NB4 (cell line): ENCODE measurements at regions not wholly inside any gene's neighbourhood (a gene's known extent, or its start where the extent isn't known, plus 50 kb on each side); places are given as distances from the start of the nearest gene placed in this dataset.

ENCODE experiments used
- MYC ChIP-seq: IDR thresholded peaks from 2 replicates; pipeline ENCODE4 v1.6.1; 2011; ENCODE audit warnings: low read depth, low read length
- POLR2A ChIP-seq: IDR thresholded peaks from 2 replicates; pipeline ENCODE4 v1.6.1; 2011; ENCODE audit warnings: mild to moderate bottlenecking; ENCODE audit not compliant: insufficient read length; ENCODE audit errors: extremely low read depth
- TF ChIP-seq, protein P1 (sequence below): IDR thresholded peaks from one replicate; pipeline ENCODE4 v1.5.1; 2012; ENCODE audit warnings: low read depth, low read length

DNA sequence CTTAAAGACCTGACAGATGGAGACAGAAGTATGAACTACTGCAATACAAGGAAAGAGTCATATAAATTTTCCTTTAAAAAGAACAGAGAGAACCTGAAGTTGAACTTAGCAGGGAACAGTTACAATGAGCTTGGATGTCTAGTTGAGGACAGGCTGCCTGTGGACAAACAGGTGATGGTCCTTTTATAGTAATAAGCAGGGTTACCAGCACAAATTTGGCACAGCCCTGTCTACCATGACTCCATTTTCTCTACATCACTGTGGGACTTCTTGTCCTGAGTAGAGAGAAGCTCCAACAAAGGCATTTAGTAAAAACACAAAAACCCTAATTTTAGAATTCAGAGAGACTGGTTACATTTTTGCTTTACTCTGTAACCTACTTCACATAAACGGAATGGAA lies 448.1 kb downstream of the PLCL1 start:
- TF ChIP-seq POLR2A (no peak), MYC (no peak)
- TF ChIP-seq, protein P1, sequence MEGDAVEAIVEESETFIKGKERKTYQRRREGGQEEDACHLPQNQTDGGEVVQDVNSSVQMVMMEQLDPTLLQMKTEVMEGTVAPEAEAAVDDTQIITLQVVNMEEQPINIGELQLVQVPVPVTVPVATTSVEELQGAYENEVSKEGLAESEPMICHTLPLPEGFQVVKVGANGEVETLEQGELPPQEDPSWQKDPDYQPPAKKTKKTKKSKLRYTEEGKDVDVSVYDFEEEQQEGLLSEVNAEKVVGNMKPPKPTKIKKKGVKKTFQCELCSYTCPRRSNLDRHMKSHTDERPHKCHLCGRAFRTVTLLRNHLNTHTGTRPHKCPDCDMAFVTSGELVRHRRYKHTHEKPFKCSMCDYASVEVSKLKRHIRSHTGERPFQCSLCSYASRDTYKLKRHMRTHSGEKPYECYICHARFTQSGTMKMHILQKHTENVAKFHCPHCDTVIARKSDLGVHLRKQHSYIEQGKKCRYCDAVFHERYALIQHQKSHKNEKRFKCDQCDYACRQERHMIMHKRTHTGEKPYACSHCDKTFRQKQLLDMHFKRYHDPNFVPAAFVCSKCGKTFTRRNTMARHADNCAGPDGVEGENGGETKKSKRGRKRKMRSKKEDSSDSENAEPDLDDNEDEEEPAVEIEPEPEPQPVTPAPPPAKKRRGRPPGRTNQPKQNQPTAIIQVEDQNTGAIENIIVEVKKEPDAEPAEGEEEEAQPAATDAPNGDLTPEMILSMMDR, result no peak
